ENCODE measurements at regions not wholly inside any gene's neighbourhood (a gene's known extent, or its start where the extent isn't known, plus 50 kb on each side); places are given as distances from the start of the nearest gene placed in this dataset.

GRCh38 chr1:72498371-72498770 is 216.0 kb upstream of the NEGR1 start:
- TF ChIP-seq CTCF (IDR thresholded peaks at IDR 0.05) (no peak), EZH2 (IDR thresholded peaks at IDR 0.05; ENCODE audit: borderline replicate concordance, insufficient read depth, low read depth, low read length, poor library complexity, severe bottlenecking) (no peak)

All from B cell (primary cell).